ENCODE measurements at regions not wholly inside any gene's neighbourhood (a gene's known extent, or its start where the extent isn't known, plus 50 kb on each side); places are given as distances from the start of the nearest gene placed in this dataset.
"Not testable (repeated sequence)": the region's sequence is repeated elsewhere in the genome, so short reads cannot be mapped to it uniquely, and the experiment has no call there.

DNA sequence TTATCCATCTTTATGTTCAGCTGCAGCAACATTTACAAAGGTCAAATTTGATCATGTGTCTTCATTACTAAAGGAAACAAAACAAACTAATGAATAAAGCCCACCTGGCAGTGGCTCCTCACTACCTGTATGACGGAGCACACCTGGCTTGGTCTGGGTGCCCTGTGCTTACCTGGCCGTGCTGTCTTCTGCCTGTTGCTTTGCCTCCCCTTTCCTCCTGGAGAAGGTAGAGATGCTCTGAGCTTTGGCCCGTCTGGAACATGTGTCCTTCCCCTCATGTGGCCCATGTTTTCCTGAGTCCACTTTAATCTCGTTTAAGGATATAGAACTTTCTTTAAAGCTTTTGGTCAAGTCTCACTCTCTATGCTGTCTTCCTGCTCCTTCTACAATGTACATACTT, 1388.8 kb upstream of the DEFB115 start:
- TF ChIP-seq, protein P1, sequence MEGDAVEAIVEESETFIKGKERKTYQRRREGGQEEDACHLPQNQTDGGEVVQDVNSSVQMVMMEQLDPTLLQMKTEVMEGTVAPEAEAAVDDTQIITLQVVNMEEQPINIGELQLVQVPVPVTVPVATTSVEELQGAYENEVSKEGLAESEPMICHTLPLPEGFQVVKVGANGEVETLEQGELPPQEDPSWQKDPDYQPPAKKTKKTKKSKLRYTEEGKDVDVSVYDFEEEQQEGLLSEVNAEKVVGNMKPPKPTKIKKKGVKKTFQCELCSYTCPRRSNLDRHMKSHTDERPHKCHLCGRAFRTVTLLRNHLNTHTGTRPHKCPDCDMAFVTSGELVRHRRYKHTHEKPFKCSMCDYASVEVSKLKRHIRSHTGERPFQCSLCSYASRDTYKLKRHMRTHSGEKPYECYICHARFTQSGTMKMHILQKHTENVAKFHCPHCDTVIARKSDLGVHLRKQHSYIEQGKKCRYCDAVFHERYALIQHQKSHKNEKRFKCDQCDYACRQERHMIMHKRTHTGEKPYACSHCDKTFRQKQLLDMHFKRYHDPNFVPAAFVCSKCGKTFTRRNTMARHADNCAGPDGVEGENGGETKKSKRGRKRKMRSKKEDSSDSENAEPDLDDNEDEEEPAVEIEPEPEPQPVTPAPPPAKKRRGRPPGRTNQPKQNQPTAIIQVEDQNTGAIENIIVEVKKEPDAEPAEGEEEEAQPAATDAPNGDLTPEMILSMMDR (tag by site-specific recombination; IDR thresholded peaks at IDR 0.05), result not testable (repeated sequence)
- TF ChIP-seq, protein P2, sequence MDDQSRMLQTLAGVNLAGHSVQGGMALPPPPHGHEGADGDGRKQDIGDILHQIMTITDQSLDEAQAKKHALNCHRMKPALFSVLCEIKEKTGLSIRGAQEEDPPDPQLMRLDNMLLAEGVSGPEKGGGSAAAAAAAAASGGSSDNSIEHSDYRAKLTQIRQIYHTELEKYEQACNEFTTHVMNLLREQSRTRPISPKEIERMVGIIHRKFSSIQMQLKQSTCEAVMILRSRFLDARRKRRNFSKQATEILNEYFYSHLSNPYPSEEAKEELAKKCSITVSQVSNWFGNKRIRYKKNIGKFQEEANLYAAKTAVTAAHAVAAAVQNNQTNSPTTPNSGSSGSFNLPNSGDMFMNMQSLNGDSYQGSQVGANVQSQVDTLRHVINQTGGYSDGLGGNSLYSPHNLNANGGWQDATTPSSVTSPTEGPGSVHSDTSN (CRISPR knock-in tag; IDR thresholded peaks at IDR 0.05), result not testable (repeated sequence)
- not testable (repeated sequence) for TF ChIP-seq ZNF530 (tag by site-specific recombination; IDR thresholded peaks at IDR 0.05; ENCODE audit: low read depth); YY1 (tag by site-specific recombination; IDR thresholded peaks at IDR 0.05); ZBTB1 (tag by site-specific recombination; IDR thresholded peaks at IDR 0.05); RBAK (tag by site-specific recombination; IDR thresholded peaks at IDR 0.05); BCL11A (tag by site-specific recombination; IDR thresholded peaks at IDR 0.05; ENCODE audit: low read depth); ZNF138 (tag by site-specific recombination; IDR thresholded peaks at IDR 0.05; ENCODE audit: borderline replicate concordance); ZNF19 (tag by site-specific recombination; IDR thresholded peaks at IDR 0.05; ENCODE audit: low read depth); ZBTB7A (tag by site-specific recombination; IDR thresholded peaks at IDR 0.05; ENCODE audit: low read depth); TRIM28 (IDR thresholded peaks at IDR 0.05; ENCODE audit: borderline replicate concordance, low read length); KLF9 (tag by site-specific recombination; IDR thresholded peaks at IDR 0.05; ENCODE audit: low read depth); ZIC2 (tag by site-specific recombination; IDR thresholded peaks at IDR 0.05)
